ENCODE measurements at regions not wholly inside any gene's neighbourhood (a gene's known extent, or its start where the extent isn't known, plus 50 kb on each side); places are given as distances from the start of the nearest gene placed in this dataset.

GRCh38 chr10:113252650-113253618 is 299.9 kb upstream of the HABP2 start:
- no peak for DNase-seq (ENCODE audit: low read depth in 1 of 2, low spot score in 1 of 2)

- no peak for DNase-seq (ENCODE audit: low read depth in 1 of 2, low spot score in 1 of 2)
Observed at GRCh38 chr10:113259576-113260226, 293.2 kb upstream of the HABP2 start.

GRCh38 chr10:113261161-113261560 is 291.7 kb upstream of the HABP2 start:
- DNase-seq (ENCODE audit: low read depth in 1 of 2, low spot score in 1 of 2) = no peak

GRCh38 chr10:113261611-113262091 is 291.2 kb upstream of the HABP2 start:
- no peak for DNase-seq (ENCODE audit: low read depth in 1 of 2, low spot score in 1 of 2)

GRCh38 chr10:113263056-113263455 is 289.8 kb upstream of the HABP2 start:
- DNase-seq (ENCODE audit: low read depth in 1 of 2, low spot score in 1 of 2) = no peak

GRCh38 chr10:113264333-113265131 is 288.3 kb upstream of the HABP2 start:
- DNase-seq (ENCODE audit: low read depth in 1 of 2, low spot score in 1 of 2) = no peak

GRCh38 chr10:113266147-113266546 is 286.7 kb upstream of the HABP2 start:
- DNase-seq (ENCODE audit: low read depth in 1 of 2, low spot score in 1 of 2) = no peak

GRCh38 chr10:113267619-113268562 is 285.0 kb upstream of the HABP2 start:
- DNase-seq (ENCODE audit: low read depth in 1 of 2, low spot score in 1 of 2) = no peak

- DNase-seq (ENCODE audit: low read depth in 1 of 2, low spot score in 1 of 2) = no peak
Observed at GRCh38 chr10:113269333-113269732, 283.5 kb upstream of the HABP2 start.

GRCh38 chr10:113272511-113272910 is 280.3 kb upstream of the HABP2 start:
- no peak for DNase-seq (ENCODE audit: low read depth in 1 of 2, low spot score in 1 of 2)

- no peak for DNase-seq (ENCODE audit: low read depth in 1 of 2, low spot score in 1 of 2)
Observed at GRCh38 chr10:113273181-113274163, 279.4 kb upstream of the HABP2 start.

GRCh38 chr10:113274176-113274829 is 278.6 kb upstream of the HABP2 start:
- DNase-seq (ENCODE audit: low read depth in 1 of 2, low spot score in 1 of 2) = no peak

- DNase-seq (ENCODE audit: low read depth in 1 of 2, low spot score in 1 of 2) = no peak
Observed at GRCh38 chr10:113278221-113278620, 274.6 kb upstream of the HABP2 start.

- no peak for DNase-seq (ENCODE audit: low read depth in 1 of 2, low spot score in 1 of 2)
Observed at GRCh38 chr10:113278664-113279063, 274.2 kb upstream of the HABP2 start.

GRCh38 chr10:113279262-113279661 is 273.6 kb upstream of the HABP2 start:
- DNase-seq (ENCODE audit: low read depth in 1 of 2, low spot score in 1 of 2) = no peak

GRCh38 chr10:113282564-113282963 is 270.3 kb upstream of the HABP2 start:
- DNase-seq (ENCODE audit: low read depth in 1 of 2, low spot score in 1 of 2) = no peak

GRCh38 chr10:113283189-113283588 is 269.7 kb upstream of the HABP2 start:
- no peak for DNase-seq (ENCODE audit: low read depth in 1 of 2, low spot score in 1 of 2)

- DNase-seq (ENCODE audit: low read depth in 1 of 2, low spot score in 1 of 2) = no peak
Observed at GRCh38 chr10:113284635-113285034, 268.2 kb upstream of the HABP2 start.

- DNase-seq (ENCODE audit: low read depth in 1 of 2, low spot score in 1 of 2) = no peak
Observed at GRCh38 chr10:113285305-113285704, 267.5 kb upstream of the HABP2 start.

All from stimulated activated CD4-positive, alpha-beta T cell treated with anti-CD3 and anti-CD28 coated beads, Interleukin-15, amount 100 ng/mL, for 1 hour (primary cell).